ENCODE measurements at regions not wholly inside any gene's neighbourhood (a gene's known extent, or its start where the extent isn't known, plus 50 kb on each side); places are given as distances from the start of the nearest gene placed in this dataset.

- H3K36me3 ChIP-seq = no peaks in the 10 kb centered on the region
- no peak overlapping the region for H3K27ac ChIP-seq
- TF ChIP-seq EP300 (IDR thresholded peaks at IDR 0.05; ENCODE audit: low read depth) (no peak), POLR2AphosphoS5 (IDR thresholded peaks at IDR 0.05) (no peak), CTCF (IDR thresholded peaks at IDR 0.05) (no peak), POLR2A (IDR thresholded peaks at IDR 0.05) (no peak)
- peaks cover 0 to 17% (median 10%) of the 10 kb centered on the region in 4 donors for H3K4me1 ChIP-seq
- in situ Hi-C loops (cut with MboI; ENCODE audit: low pct_ligation_motif_present in 1 of 4, low pct_unique_long_range_greater_than_20kb in 1 of 4, low sequenced_read_pairs in 3 of 4) = no loop called here
- H3K4me3 ChIP-seq = no peak overlapping the region
- no peaks in the 10 kb centered on the region for H3K9me3 ChIP-seq
- WGBS, 2 donors (ENCODE audit: low coverage in 1 of 2) = 84 to 100% methylated on average over 1 to 2 of the region's 2 CpGs
- H3K27me3 ChIP-seq = no peaks in the 10 kb centered on the region
- no peak for DNase-seq
- intact Hi-C loops (cut with DNase I; ENCODE audit: low total_unique reads) = no loop called here
Measured at GRCh38 chr5:124918618-124919017, 172.2 kb upstream of the ZNF608 start.

GRCh38 chr5:124919076-124919475 is 172.6 kb upstream of the ZNF608 start:
- H3K27ac ChIP-seq = no peak overlapping the region
- H3K36me3 ChIP-seq = no peaks in the 10 kb centered on the region
- peaks cover 0 to 17% (median 10%) of the 10 kb centered on the region in 4 donors for H3K4me1 ChIP-seq
- no peak overlapping the region for H3K4me3 ChIP-seq
- H3K27me3 ChIP-seq = no peaks in the 10 kb centered on the region
- intact Hi-C loops (cut with DNase I; ENCODE audit: low total_unique reads) = no loop called here
- WGBS, 2 donors (ENCODE audit: low coverage in 1 of 2) = 75 to 80% methylated on average over 1 of the region's 1 CpG
- TF ChIP-seq CTCF (IDR thresholded peaks at IDR 0.05) = no peak
- no peak for TF ChIP-seq POLR2A (IDR thresholded peaks at IDR 0.05)
- TF ChIP-seq POLR2AphosphoS5 (IDR thresholded peaks at IDR 0.05) = no peak
- TF ChIP-seq EP300 (IDR thresholded peaks at IDR 0.05; ENCODE audit: low read depth) = no peak
- H3K9me3 ChIP-seq = no peaks in the 10 kb centered on the region
- DNase-seq = no peak
- in situ Hi-C loops (cut with MboI; ENCODE audit: low pct_ligation_motif_present in 1 of 4, low pct_unique_long_range_greater_than_20kb in 1 of 4, low sequenced_read_pairs in 3 of 4) = no loop called here

GRCh38 chr5:124919747-124920525 is 173.5 kb upstream of the ZNF608 start:
- H3K27me3 ChIP-seq = no peaks in the 10 kb centered on the region
- H3K27ac ChIP-seq = no peak overlapping the region
- H3K4me3 ChIP-seq = no peak overlapping the region
- no peaks in the 10 kb centered on the region for H3K36me3 ChIP-seq
- TF ChIP-seq EP300 (IDR thresholded peaks at IDR 0.05; ENCODE audit: low read depth) (no peak), POLR2A (IDR thresholded peaks at IDR 0.05) (no peak)
- 76 to 92% methylated on average over 4 to 6 of the region's 6 CpGs for WGBS, 2 donors (ENCODE audit: low coverage in 1 of 2)
- no peak for DNase-seq
- H3K4me1 ChIP-seq = peaks cover 0 to 17% (median 10%) of the 10 kb centered on the region in 4 donors
- intact Hi-C loops (cut with DNase I; ENCODE audit: low total_unique reads) = no loop called here
- in situ Hi-C loops (cut with MboI; ENCODE audit: low pct_ligation_motif_present in 1 of 4, low pct_unique_long_range_greater_than_20kb in 1 of 4, low sequenced_read_pairs in 3 of 4) = no loop called here
- H3K9me3 ChIP-seq = no peaks in the 10 kb centered on the region

GRCh38 chr5:124920909-124921666 is 174.6 kb upstream of the ZNF608 start:
- Histone ChIP-seq H3K4me3 (no peak overlapping the region), H3K27ac (no peak overlapping the region), H3K27me3 (no peaks in the 10 kb centered on the region), H3K4me1 (peaks cover 0 to 17% (median 10%) of the 10 kb centered on the region in 4 donors), H3K36me3 (no peaks in the 10 kb centered on the region), H3K9me3 (no peaks in the 10 kb centered on the region)
- intact Hi-C loops (cut with DNase I; ENCODE audit: low total_unique reads) (no loop called here), in situ Hi-C loops (cut with MboI; ENCODE audit: low pct_ligation_motif_present in 1 of 4, low pct_unique_long_range_greater_than_20kb in 1 of 4, low sequenced_read_pairs in 3 of 4) (no loop called here)
- TF ChIP-seq CTCF (IDR thresholded peaks at IDR 0.05) = no peak
- TF ChIP-seq POLR2AphosphoS5 (IDR thresholded peaks at IDR 0.05) = no peak
- TF ChIP-seq POLR2A (IDR thresholded peaks at IDR 0.05) = no peak
- no peak for TF ChIP-seq EP300 (IDR thresholded peaks at IDR 0.05; ENCODE audit: low read depth)
- no peak for DNase-seq
- WGBS, 2 donors (ENCODE audit: low coverage in 1 of 2) = 69% methylated on average over 3 to 9 of the region's 9 CpGs
